ENCODE measurements at regions not wholly inside any gene's neighbourhood (a gene's known extent, or its start where the extent isn't known, plus 50 kb on each side); places are given as distances from the start of the nearest gene placed in this dataset.

DNA sequence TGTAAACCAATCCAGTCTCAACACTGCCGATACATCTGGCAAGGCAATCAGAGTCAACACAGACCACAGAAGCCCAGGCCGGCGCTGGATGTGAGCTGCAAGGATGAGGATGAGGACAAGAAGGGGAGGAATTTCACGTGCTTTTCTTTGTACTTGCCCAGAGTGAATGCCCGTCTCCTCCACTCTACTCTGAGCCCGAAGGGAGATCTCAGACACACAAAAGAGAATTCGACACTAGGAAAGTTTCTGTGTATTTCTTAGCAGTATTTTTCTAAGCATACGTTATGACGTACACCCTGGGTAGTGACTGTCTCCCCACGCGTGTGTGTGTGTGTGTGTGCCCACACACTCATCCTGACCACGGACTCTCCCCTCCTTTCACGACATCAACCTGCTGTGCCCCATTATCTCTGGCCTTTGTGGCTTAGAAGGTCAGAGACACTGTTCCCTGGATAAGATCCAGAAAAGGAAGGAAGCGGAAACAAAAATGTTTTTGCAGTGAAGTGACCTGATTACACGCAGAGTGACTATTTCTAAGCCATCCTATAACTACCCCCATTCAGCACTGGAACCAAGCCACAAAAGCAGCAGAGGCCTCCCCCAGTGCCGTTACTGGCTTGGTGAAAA is 227.3 kb upstream of the DAPK1 start:
- DNase-seq (ENCODE audit: low spot score): no peak
- Mint-ChIP-seq H3K4me1 (ENCODE audit: low read depth) (peaks cover 1% of the 10 kb centered on the region), H3K4me3 (ENCODE audit: low read depth) (no peak overlapping the region), H3K27me3 (ENCODE audit: low read depth) (peaks cover 9% of the 10 kb centered on the region), H3K27ac (no peak overlapping the region), H3K36me3 (ENCODE audit: low read depth) (no peaks in the 10 kb centered on the region), H3K9me3 (no peaks in the 10 kb centered on the region)
- intact Hi-C loops (cut with micrococcal nuclease): no loop called here

DNA sequence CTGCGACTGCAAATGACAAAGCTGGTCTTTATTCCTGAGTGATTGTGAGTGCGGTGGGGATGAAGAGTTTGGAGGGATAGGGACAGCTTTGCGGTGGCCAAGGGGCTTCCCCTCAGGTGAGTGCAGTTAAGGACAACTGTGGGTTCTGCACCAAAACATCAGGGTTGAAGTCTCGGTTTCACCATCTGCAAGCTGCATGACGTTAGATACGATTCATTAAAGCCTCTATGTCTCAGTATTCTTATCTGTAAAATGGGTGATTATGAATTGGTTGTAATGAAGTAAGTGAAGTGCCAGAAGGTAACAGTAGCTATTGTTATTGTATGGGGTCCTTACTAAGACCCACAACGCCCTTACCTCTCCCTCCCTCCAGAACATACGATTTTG is 226.8 kb upstream of the DAPK1 start:
- no peak for DNase-seq (ENCODE audit: low spot score)
- H3K9me3 Mint-ChIP-seq: no peaks in the 10 kb centered on the region
- no peak overlapping the region for H3K27ac Mint-ChIP-seq
- no peak overlapping the region for H3K4me3 Mint-ChIP-seq (ENCODE audit: low read depth)
- H3K4me1 Mint-ChIP-seq (ENCODE audit: low read depth): peaks cover 1% of the 10 kb centered on the region
- no peaks in the 10 kb centered on the region for H3K36me3 Mint-ChIP-seq (ENCODE audit: low read depth)
- peaks cover 9% of the 10 kb centered on the region for H3K27me3 Mint-ChIP-seq (ENCODE audit: low read depth)
- intact Hi-C loops (cut with micrococcal nuclease): no loop called here

DNA sequence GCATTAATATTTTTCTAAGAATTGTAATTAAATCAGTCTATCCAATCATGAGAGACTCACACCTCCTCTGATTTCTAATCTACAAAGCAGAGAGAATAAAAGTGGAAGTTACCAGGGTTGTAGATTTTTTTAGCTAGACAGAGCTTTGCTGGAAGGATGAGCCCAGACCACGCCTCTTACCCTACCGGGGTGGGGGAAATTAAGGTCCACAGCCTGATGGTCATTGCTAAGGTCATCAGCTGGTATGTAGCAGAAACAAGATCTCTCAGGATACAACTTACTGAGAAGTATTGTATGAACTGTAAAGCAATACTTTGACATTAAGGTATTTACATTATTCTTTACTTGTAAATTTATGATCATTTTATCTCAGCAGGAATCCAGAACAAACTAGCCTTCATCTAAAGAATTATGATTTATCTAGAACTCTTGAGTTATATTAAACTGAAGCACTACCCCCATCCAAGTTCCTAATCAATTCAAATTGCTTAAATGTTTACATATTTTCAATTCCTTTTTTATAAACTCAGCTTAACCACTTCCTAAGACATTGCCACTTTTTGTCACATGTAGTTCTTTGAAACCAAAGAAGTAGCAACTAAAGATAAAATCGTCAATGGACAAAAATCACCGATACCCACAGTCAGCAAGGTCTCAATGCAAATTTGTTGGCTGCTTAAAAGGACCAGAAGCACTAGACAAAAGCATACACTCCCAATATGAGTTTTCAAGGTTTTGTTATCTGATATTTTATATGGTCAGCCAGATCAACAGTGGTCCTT is 225.8 kb upstream of the DAPK1 start:
- H3K36me3 Mint-ChIP-seq (ENCODE audit: low read depth): no peaks in the 10 kb centered on the region
- peaks cover 2% of the 10 kb centered on the region for H3K4me1 Mint-ChIP-seq (ENCODE audit: low read depth)
- peaks cover 9% of the 10 kb centered on the region for H3K27me3 Mint-ChIP-seq (ENCODE audit: low read depth)
- H3K9me3 Mint-ChIP-seq: no peaks in the 10 kb centered on the region
- intact Hi-C loops (cut with micrococcal nuclease): no loop called here
- H3K4me3 Mint-ChIP-seq (ENCODE audit: low read depth): no peak overlapping the region
- no peak for DNase-seq (ENCODE audit: low spot score)
- H3K27ac Mint-ChIP-seq: no peak overlapping the region

DNA sequence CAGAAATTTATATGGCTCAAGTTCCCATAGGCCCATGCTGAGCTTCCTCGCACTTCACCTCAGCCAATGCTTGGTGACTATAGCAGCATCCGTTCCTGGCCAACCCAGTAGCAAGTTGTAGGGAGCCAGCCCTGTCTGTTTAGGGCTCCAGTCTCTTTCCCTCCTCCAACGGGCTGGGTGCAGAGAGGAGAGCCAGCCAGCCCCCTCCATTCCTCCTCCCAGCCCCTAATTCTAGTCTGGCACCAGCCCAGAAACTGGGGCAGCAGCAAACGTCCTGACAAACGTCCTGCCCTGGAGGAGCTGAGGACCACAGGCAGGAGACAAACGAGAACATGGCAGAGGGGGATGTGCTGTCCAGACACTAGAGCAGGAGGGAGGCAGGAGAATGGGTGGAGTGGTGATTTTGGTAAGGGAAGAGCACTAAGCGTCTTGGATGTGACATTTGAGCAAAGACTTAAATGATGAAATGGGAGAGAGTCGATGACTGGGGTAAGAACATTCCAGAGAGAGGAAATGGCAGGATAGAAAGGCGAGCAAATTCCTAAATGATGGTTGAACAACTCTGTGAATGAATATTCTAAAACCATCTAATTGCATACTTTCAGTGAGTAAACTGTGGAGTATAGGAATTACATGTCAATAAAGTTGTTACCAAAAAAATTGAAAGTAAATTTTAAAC is 222.5 kb upstream of the DAPK1 start:
- Mint-ChIP-seq H3K4me1 (ENCODE audit: low read depth) (peaks cover 5% of the 10 kb centered on the region), H3K36me3 (ENCODE audit: low read depth) (no peaks in the 10 kb centered on the region), H3K27me3 (ENCODE audit: low read depth) (peaks cover 5% of the 10 kb centered on the region), H3K4me3 (ENCODE audit: low read depth) (no peak overlapping the region), H3K27ac (no peak overlapping the region), H3K9me3 (no peaks in the 10 kb centered on the region)
- no peak for DNase-seq (ENCODE audit: low spot score)
- intact Hi-C loops (cut with micrococcal nuclease): no loop called here

- intact Hi-C loops (cut with micrococcal nuclease): no loop called here
- H3K4me1 Mint-ChIP-seq (ENCODE audit: low read depth): peaks cover 5% of the 10 kb centered on the region
- peaks cover 1% of the 10 kb centered on the region for H3K27me3 Mint-ChIP-seq (ENCODE audit: low read depth)
- no peaks in the 10 kb centered on the region for H3K9me3 Mint-ChIP-seq
- H3K36me3 Mint-ChIP-seq (ENCODE audit: low read depth): no peaks in the 10 kb centered on the region
- no peak for DNase-seq (ENCODE audit: low spot score)
- H3K27ac Mint-ChIP-seq: no peak overlapping the region
- H3K4me3 Mint-ChIP-seq (ENCODE audit: low read depth): no peak overlapping the region
These were observed 221.3 kb upstream of the DAPK1 start for GRCh38 chr9:87276327-87276841.

DNA sequence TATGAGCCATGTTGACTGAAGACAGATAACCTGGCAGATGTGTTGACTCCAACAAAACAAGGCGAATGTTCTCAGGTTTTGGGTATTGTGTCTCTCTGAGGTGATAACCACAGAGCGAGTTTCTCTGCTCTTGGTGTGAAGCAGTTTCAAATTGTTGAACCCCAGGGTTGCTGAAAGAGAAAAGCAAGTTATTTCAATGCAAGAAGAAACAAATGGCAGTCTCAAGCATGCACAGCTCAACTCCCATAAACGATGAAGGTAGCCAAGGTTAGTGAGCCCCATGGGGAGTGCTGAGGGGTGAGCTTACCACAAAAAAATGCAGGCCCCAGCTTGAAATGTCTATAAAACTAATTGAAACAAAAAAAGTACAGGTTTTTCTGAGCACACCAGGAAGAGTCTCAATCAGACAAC is 220.8 kb upstream of the DAPK1 start:
- H3K27ac Mint-ChIP-seq: no peak overlapping the region
- DNase-seq (ENCODE audit: low spot score): no peak
- intact Hi-C loops (cut with micrococcal nuclease): no loop called here

DNA sequence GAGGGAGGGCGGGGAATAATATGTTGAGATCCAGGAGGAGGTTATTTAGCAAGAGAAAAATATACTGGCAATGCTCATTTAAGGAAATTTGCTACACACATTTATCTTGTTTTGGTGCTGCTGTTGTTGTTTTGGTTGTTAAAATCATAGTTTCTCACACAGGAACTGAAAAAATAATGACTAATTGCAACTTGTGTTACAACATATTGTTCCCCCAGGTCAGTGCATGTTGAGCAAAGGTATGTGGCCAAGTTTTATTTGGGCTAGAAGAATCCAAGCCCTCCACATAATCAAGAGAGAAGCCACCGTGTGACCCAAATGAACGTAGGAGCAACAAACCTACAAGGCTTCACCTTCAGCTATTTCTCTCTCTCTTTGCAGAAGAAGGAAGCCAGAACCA is 220.3 kb upstream of the DAPK1 start:
- DNase-seq (ENCODE audit: low spot score): no peak
- Mint-ChIP-seq H3K4me1 (ENCODE audit: low read depth) (peaks cover 4% of the 10 kb centered on the region), H3K9me3 (no peaks in the 10 kb centered on the region), H3K27me3 (ENCODE audit: low read depth) (no peaks in the 10 kb centered on the region), H3K4me3 (ENCODE audit: low read depth) (no peak overlapping the region), H3K27ac (no peak overlapping the region), H3K36me3 (ENCODE audit: low read depth) (no peaks in the 10 kb centered on the region)
- intact Hi-C loops (cut with micrococcal nuclease): no loop called here

More for the DNA sequence above, 220.8 kb upstream of the DAPK1 start:
- H3K9me3 Mint-ChIP-seq: no peaks in the 10 kb centered on the region
- peaks cover 5% of the 10 kb centered on the region for H3K4me1 Mint-ChIP-seq (ENCODE audit: low read depth)
- no peaks in the 10 kb centered on the region for H3K27me3 Mint-ChIP-seq (ENCODE audit: low read depth)
- H3K4me3 Mint-ChIP-seq (ENCODE audit: low read depth): no peak overlapping the region
- no peaks in the 10 kb centered on the region for H3K36me3 Mint-ChIP-seq (ENCODE audit: low read depth)

GRCh38 chr9:87278971-87279733 is 218.5 kb upstream of the DAPK1 start:
- Mint-ChIP-seq H3K27me3 (ENCODE audit: low read depth) (peaks cover 2% of the 10 kb centered on the region), H3K36me3 (ENCODE audit: low read depth) (no peaks in the 10 kb centered on the region), H3K27ac (no peak overlapping the region), H3K4me1 (ENCODE audit: low read depth) (peaks cover 4% of the 10 kb centered on the region), H3K9me3 (no peaks in the 10 kb centered on the region), H3K4me3 (ENCODE audit: low read depth) (no peak overlapping the region)
- intact Hi-C loops (cut with micrococcal nuclease): no loop called here
- DNase-seq (ENCODE audit: low spot score): no peak

- intact Hi-C loops (cut with micrococcal nuclease): no loop called here
- H3K9me3 Mint-ChIP-seq: no peaks in the 10 kb centered on the region
- H3K27ac Mint-ChIP-seq: no peak overlapping the region
- peaks cover 2% of the 10 kb centered on the region for H3K27me3 Mint-ChIP-seq (ENCODE audit: low read depth)
- no peak for DNase-seq (ENCODE audit: low spot score)
- no peaks in the 10 kb centered on the region for H3K36me3 Mint-ChIP-seq (ENCODE audit: low read depth)
- peaks cover 4% of the 10 kb centered on the region for H3K4me1 Mint-ChIP-seq (ENCODE audit: low read depth)
- no peak overlapping the region for H3K4me3 Mint-ChIP-seq (ENCODE audit: low read depth)
These were observed 217.2 kb upstream of the DAPK1 start for GRCh38 chr9:87280421-87280820.

- Mint-ChIP-seq H3K4me1 (ENCODE audit: low read depth) (no peaks in the 10 kb centered on the region), H3K9me3 (no peaks in the 10 kb centered on the region), H3K27ac (no peak overlapping the region), H3K4me3 (ENCODE audit: low read depth) (no peak overlapping the region), H3K27me3 (ENCODE audit: low read depth) (peaks cover 2% of the 10 kb centered on the region), H3K36me3 (ENCODE audit: low read depth) (no peaks in the 10 kb centered on the region)
- intact Hi-C loops (cut with micrococcal nuclease): no loop called here
- DNase-seq (ENCODE audit: low spot score): no peak
These were observed 215.1 kb upstream of the DAPK1 start for GRCh38 chr9:87282538-87282937.

DNA sequence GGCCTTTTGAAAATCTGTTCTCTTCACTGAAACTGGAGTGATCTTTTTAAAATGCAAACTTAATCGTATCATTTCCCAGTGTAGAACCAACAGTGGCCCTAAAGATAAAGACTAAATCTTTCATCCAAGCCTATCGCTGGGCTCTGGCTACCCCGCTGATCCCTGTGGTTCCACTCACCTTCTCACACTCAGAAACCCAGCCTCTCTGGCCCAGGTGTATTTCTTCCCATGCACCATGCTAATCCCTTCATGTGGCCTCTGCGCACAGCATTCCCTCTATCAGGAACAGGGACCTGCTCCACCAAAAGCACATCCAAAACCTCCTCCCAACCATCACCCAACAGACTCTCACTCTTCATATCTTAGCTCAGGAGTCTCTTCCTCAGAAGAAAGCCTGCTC is 214.1 kb upstream of the DAPK1 start:
- Mint-ChIP-seq H3K9me3 (no peaks in the 10 kb centered on the region), H3K4me3 (ENCODE audit: low read depth) (no peak overlapping the region), H3K27me3 (ENCODE audit: low read depth) (peaks cover 2% of the 10 kb centered on the region), H3K36me3 (ENCODE audit: low read depth) (no peaks in the 10 kb centered on the region), H3K27ac (no peak overlapping the region), H3K4me1 (ENCODE audit: low read depth) (no peaks in the 10 kb centered on the region)
- no peak for DNase-seq (ENCODE audit: low spot score)
- intact Hi-C loops (cut with micrococcal nuclease): no loop called here

- Mint-ChIP-seq H3K4me3 (ENCODE audit: low read depth) (no peak overlapping the region), H3K9me3 (no peaks in the 10 kb centered on the region), H3K27me3 (ENCODE audit: low read depth) (peaks cover 2% of the 10 kb centered on the region), H3K27ac (no peak overlapping the region), H3K36me3 (ENCODE audit: low read depth) (no peaks in the 10 kb centered on the region), H3K4me1 (ENCODE audit: low read depth) (no peaks in the 10 kb centered on the region)
- intact Hi-C loops (cut with micrococcal nuclease): no loop called here
- DNase-seq (ENCODE audit: low spot score): no peak
These were observed 212.3 kb upstream of the DAPK1 start for GRCh38 chr9:87285183-87285850.

Measured in activated T-helper 2 cell treated with anti-CD3 and anti-CD28 coated beads, Interferon-gamma antibody, Interleukin-2, Interleukin-4, amounts not matched to agents 10 μg/mL and 5 μg/mL and 100 μg/mL, durations not matched to agents 14 hours and 24 hours and 36 hours (primary cell).